Amniotic stem cell (primary cell): ENCODE measurements at regions not wholly inside any gene's neighbourhood (a gene's known extent, or its start where the extent isn't known, plus 50 kb on each side); places are given as distances from the start of the nearest gene placed in this dataset.
"Not testable (repeated sequence)": the region's sequence is repeated elsewhere in the genome, so short reads cannot be mapped to it uniquely, and the experiment has no call there.

Source experiments
- DNase-seq: peaks from one replicate; lab custom pipeline; 2025; lab: John Stamatoyannopoulos, UW

- DNase-seq: no peak
These were observed 1465.9 kb upstream of the SLC10A2 start for GRCh38 chr13:104532132-104532531.

- DNase-seq: no peak
These were observed 1464.5 kb upstream of the SLC10A2 start for GRCh38 chr13:104530741-104531140.

DNA sequence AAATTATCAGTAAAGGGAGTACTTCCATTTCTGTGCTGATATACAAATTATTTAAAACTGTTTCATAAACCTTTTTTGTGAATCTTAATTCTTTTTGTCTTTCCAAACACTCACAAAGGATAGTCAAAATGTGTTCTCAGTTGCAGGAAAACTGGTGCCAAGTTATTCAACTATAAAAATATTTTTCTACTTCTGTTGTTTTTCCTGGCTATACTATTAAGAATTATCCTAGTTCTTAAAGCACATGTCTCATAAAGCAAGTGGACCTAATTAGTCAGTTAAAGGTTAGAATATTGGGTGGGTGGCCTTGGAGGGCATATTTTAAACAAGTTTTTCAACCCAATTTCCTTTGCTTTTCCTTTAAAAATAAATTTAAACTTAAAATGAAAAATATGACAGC, 1460.3 kb upstream of the SLC10A2 start:
- no peak for DNase-seq

GRCh38 chr13:104525467-104525866, 1459.2 kb upstream of the SLC10A2 start:
- DNase-seq: no peak

DNA sequence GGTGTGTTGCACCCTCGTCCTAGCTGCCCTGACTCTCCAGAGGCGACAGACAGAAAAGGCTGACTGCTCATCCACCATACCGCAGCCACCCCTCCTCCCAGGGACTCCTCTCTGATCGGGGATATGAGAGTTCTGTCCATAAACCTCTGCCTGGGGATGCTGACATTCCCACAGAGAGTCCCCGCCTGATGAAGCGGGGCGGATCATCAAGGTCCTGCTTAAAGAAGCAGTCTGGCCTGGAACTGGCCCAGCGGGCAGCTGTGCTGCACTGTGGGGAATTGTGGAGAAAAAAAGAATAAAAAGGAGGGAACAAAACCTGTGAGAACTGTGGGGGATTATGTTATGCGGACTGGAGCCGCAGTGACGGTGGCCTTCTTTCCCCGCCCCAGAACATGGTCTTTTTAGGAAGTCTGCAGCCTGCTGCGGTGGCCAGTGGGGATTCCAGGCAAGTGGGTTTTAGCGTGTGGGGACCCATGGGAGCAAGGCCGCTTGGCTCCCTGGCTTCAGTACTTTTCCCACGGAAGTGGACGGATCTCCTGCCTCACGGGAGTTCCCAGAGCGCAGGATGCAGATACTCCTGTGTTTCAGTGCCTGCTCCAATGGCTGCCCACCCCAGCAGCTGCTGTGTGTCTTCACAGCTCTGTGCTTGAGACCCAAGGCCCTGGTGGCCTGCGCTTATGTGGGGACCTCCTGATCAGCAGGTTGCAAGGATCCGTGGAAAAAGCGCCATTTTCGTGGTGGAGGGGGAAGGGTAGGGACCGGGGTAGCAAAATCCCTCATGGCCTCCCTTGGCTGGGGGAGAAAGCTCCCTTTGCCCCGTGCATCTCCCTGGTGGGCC, 1456.2 kb upstream of the SLC10A2 start:
- no peak for DNase-seq

GRCh38 chr13:104510422-104510821, 1444.2 kb upstream of the SLC10A2 start:
- DNase-seq: no peak

GRCh38 chr13:104493502-104493901, 1427.3 kb upstream of the SLC10A2 start:
- DNase-seq: not testable (repeated sequence)

DNA sequence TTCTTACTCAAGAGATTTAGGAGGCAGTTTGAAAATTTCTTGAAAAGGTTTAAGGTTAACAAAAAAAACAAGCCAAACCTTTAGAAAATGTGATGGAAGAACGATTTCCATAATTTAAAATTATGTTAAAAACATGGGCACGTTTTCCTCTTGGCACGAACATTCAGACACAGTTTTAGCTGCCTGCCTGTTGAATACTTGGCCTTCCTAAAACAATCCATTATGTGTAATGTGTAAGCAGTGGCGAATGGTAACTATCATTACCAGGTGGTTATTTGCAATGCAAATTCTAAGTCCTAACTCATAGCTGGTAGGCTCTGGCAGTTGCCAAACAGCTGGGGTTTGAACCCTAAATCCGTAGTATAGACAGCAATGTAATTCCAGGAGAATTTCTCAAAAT, 1425.7 kb upstream of the SLC10A2 start:
- DNase-seq: no peak

DNA sequence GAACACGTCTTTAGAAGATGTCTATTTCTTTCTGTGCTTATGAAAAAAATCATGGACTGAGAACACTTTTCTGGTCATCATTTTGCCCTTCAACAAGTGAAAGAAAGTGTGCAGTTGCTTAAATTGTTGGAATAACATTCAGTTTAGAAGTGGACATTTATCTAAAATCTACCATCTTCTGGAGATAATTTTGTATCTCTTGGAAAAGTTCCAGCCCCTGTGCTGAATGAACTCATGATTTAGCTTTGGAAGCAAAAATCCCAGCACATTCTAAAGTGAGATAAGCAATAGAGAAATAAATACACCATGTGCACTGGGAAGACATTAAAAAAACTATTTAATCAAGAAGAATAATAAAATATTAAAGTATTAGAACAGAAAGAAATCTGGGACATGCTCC, 1420.8 kb upstream of the SLC10A2 start:
- DNase-seq: no peak

GRCh38 chr13:104485571-104485970, 1419.4 kb upstream of the SLC10A2 start:
- no peak for DNase-seq

GRCh38 chr13:104483631-104484030, 1417.4 kb upstream of the SLC10A2 start:
- no peak for DNase-seq

DNA sequence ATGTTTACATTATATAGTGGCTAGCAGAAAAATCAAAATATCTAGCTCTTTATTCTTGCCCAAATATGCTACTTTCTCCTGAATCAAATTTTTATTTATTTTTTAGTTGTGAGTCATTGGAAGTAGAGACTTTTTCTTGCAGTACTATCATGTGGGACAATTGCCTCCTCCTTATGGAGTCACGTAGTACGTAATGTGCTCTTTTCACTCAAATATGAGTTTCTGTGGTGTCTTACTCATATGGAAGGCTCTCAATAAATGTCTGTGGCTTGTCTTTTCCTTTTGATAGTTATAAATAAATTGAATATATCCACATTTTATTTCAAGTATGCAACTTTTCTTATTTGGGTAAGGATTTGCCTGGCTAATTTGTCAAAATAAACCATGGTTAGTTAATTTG, 1411.0 kb upstream of the SLC10A2 start:
- DNase-seq: no peak

- no peak for DNase-seq
These were observed 1407.7 kb upstream of the SLC10A2 start for GRCh38 chr13:104473936-104474335.

DNA sequence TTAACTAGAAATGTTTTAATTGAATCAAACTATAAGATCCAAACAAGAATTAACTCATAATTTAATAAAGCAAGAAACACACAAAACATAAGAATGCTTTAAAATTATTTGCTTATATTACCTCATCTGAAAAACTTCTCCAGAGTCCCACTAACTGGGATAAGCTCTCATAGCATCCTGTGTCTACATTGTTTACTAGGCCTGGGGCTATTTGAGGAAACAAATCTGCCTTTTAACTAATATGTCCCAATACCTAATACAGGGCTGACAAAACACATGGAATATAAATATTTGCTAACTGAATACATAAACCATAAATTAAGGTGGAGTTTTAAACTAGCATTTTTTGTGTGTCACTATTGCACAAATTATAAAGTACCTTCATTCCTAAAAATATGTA, 1399.8 kb upstream of the SLC10A2 start:
- no peak for DNase-seq

DNA sequence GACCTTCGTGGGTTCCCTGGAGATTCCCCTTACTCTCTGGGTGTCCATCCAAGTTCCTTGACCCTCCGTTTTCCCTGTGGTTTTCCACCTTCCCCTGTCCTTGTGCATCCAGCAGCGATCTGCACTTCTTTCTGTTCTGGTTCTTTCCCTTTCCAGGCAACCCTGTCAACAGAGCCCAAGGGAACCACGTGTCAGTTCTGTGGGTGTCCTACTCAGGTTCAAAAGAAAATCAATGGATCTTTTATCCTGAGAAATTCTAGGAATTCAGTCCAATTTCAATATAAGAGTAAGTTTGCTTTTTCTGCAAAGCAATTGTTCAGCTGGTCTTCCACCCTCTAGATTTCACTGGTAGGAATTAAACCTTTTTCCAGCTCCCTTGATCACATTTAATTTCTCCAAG, 1394.8 kb upstream of the SLC10A2 start:
- DNase-seq: no peak

- DNase-seq: no peak
These were observed 1394.3 kb upstream of the SLC10A2 start for GRCh38 chr13:104460554-104460953.

DNA sequence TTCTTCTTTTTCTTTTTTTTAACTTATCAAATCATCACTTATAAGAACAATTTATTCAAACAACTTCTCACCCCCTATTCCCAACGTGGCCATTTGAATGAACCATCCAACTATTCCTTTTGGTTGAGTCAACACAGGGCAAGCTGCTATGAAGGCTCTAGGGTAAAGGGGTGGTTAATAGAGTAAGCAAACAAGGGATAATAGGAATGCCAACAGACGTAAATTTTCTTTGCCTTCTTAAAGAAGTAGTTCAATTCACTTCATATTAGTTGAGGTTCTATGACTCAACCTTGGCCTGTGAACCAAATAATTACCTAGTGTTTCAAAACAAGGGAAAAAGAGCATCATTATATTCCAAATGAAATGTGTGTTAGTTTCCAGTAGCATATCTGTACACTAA, 1383.8 kb upstream of the SLC10A2 start:
- no peak for DNase-seq

GRCh38 chr13:104447348-104447747, 1381.1 kb upstream of the SLC10A2 start:
- DNase-seq: no peak

- no peak for DNase-seq
These were observed 1376.3 kb upstream of the SLC10A2 start for GRCh38 chr13:104442536-104442935.

GRCh38 chr13:104436555-104436954, 1370.3 kb upstream of the SLC10A2 start:
- no peak for DNase-seq

DNA sequence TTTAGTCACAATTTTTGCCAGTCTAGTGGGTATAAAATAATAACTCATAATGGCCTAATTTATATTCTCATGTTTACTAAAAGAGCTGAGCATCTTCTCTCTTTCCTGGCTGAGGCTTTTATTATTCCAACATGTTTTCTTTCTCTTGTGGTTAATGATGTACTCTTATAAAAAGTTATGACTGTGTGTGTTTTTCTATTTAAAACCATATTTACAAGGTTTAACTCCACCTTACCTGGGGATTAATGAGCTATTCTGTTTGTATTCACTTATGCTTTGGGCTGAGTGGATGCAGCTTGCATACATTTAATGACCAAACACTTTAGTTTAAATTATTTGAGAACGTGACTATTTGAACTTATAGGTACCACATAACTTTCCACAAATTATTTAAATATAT, 1365.7 kb upstream of the SLC10A2 start:
- no peak for DNase-seq

- no peak for DNase-seq
These were observed 1360.2 kb upstream of the SLC10A2 start for GRCh38 chr13:104426435-104426834.

- DNase-seq: no peak
These were observed 1356.5 kb upstream of the SLC10A2 start for GRCh38 chr13:104422668-104423067.

DNA sequence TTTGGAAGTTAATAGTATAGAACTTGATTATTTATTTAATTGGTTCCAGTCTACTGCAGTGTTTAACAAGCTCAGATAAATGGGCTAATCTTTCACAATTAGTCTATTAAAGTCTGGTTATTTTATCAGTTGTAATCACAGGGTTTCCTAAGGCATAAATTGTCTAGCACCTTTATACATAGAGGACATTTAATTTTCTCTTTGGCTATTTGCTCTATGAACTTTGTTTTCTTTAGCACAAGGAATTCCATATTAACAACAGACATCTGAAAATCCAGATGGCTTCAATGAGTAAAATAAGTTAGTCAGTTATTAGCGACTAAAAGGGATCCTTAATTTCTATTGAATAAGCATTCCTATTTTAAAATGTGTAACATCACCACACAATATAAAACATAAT, 1350.8 kb upstream of the SLC10A2 start:
- DNase-seq: no peak
